Osteocyte (in vitro differentiated cells): ENCODE measurements at regions not wholly inside any gene's neighbourhood (a gene's known extent, or its start where the extent isn't known, plus 50 kb on each side); places are given as distances from the start of the nearest gene placed in this dataset.

Source experiments
- DNase-seq: peaks from one replicate; pipeline ENCODE4 v3.0.0; 2021; ENCODE audit warnings: mixed read lengths; ENCODE audit not compliant: unreplicated experiment; ENCODE audit errors: extremely low spot score
- H3K27ac Mint-ChIP-seq: one replicate; pipeline ENCODE4 v1.8.0; 2021; ENCODE audit warnings: mild to moderate bottlenecking, mixed read lengths; ENCODE audit not compliant: unreplicated experiment
- H3K27me3 Mint-ChIP-seq: one replicate; pipeline ENCODE4 v1.8.0; 2021; ENCODE audit warnings: mixed read lengths; ENCODE audit not compliant: unreplicated experiment
- H3K36me3 Mint-ChIP-seq: one replicate; pipeline ENCODE4 v1.8.0; 2021; ENCODE audit warnings: mixed read lengths; ENCODE audit not compliant: unreplicated experiment
- H3K4me1 Mint-ChIP-seq: one replicate; pipeline ENCODE4 v1.8.0; 2021; ENCODE audit warnings: mixed read lengths; ENCODE audit not compliant: unreplicated experiment
- H3K4me3 Mint-ChIP-seq: one replicate; pipeline ENCODE4 v1.8.0; 2021; ENCODE audit warnings: mild to moderate bottlenecking, moderate library complexity, mixed read lengths; ENCODE audit not compliant: unreplicated experiment
- H3K9me3 Mint-ChIP-seq: one replicate; pipeline ENCODE4 v1.8.0; 2021; ENCODE audit warnings: mixed read lengths; ENCODE audit not compliant: unreplicated experiment
- CTCF ChIP-seq: fragments of 200-600 bp; sonication (generic); IDR thresholded peaks from 2 replicates; pipeline ENCODE4 v1.5.0; 2021; ENCODE audit warnings: antibody characterized with exemption, mild to moderate bottlenecking, moderate library complexity

- Mint-ChIP-seq H3K9me3 (peaks cover 11% of the 10 kb centered on the region), H3K4me1 (peaks cover 3% of the 10 kb centered on the region), H3K27me3 (no peaks in the 10 kb centered on the region), H3K27ac (no peak overlapping the region), H3K36me3 (peaks cover 6% of the 10 kb centered on the region), H3K4me3 (no peak overlapping the region)
- TF ChIP-seq CTCF = no peak
- no peak for DNase-seq
Measured at GRCh38 chr4:116073051-116073450, 959.6 kb upstream of the NDST4 start.

GRCh38 chr4:116070283-116070682 lies 956.9 kb upstream of the NDST4 start:
- H3K36me3 Mint-ChIP-seq = peaks cover 9% of the 10 kb centered on the region
- peaks cover 3% of the 10 kb centered on the region for H3K4me1 Mint-ChIP-seq
- no peak overlapping the region for H3K4me3 Mint-ChIP-seq
- H3K27me3 Mint-ChIP-seq = no peaks in the 10 kb centered on the region
- TF ChIP-seq CTCF = no peak
- peaks cover 6% of the 10 kb centered on the region for H3K9me3 Mint-ChIP-seq
- DNase-seq = no peak
- no peak overlapping the region for H3K27ac Mint-ChIP-seq

GRCh38 chr4:116066711-116067245 lies 953.4 kb upstream of the NDST4 start:
- TF ChIP-seq CTCF = no peak
- H3K27ac Mint-ChIP-seq = no peak overlapping the region
- H3K9me3 Mint-ChIP-seq = peaks cover 6% of the 10 kb centered on the region
- no peak overlapping the region for H3K4me3 Mint-ChIP-seq
- H3K27me3 Mint-ChIP-seq = no peaks in the 10 kb centered on the region
- no peak for DNase-seq
- peaks cover 5% of the 10 kb centered on the region for H3K4me1 Mint-ChIP-seq
- peaks cover 9% of the 10 kb centered on the region for H3K36me3 Mint-ChIP-seq

- no peak overlapping the region for H3K27ac Mint-ChIP-seq
- H3K4me1 Mint-ChIP-seq = peaks cover 3% of the 10 kb centered on the region
- H3K36me3 Mint-ChIP-seq = peaks cover 9% of the 10 kb centered on the region
- H3K27me3 Mint-ChIP-seq = no peaks in the 10 kb centered on the region
- no peak overlapping the region for H3K4me3 Mint-ChIP-seq
- H3K9me3 Mint-ChIP-seq = peaks cover 6% of the 10 kb centered on the region
- no peak for TF ChIP-seq CTCF
- no peak for DNase-seq
Measured at GRCh38 chr4:116064331-116064730, 950.9 kb upstream of the NDST4 start.

GRCh38 chr4:116059361-116059760 lies 945.9 kb upstream of the NDST4 start:
- Mint-ChIP-seq H3K9me3 (no peaks in the 10 kb centered on the region), H3K4me3 (no peak overlapping the region), H3K4me1 (peaks cover 3% of the 10 kb centered on the region), H3K27me3 (no peaks in the 10 kb centered on the region), H3K27ac (no peak overlapping the region), H3K36me3 (no peaks in the 10 kb centered on the region)
- no peak for TF ChIP-seq CTCF
- no peak for DNase-seq
